ENCODE measurements at regions not wholly inside any gene's neighbourhood (a gene's known extent, or its start where the extent isn't known, plus 50 kb on each side); places are given as distances from the start of the nearest gene placed in this dataset.

- Histone ChIP-seq H3K27ac (ENCODE audit: low read depth in 1 of 2, low read length in 2 of 2) (no peak overlapping the region), H3K4me1 (ENCODE audit: control insufficient read depth in 1 of 2, insufficient read depth in 2 of 2, low read length in 2 of 2) (no peaks in the 10 kb centered on the region), H3K36me3 (replicated peaks in 1 of 2; ENCODE audit: control insufficient read depth in 1 of 2, insufficient read depth in 2 of 2, low read length in 2 of 2) (no peaks in the 10 kb centered on the region), H3K4me2 (replicated peaks; ENCODE audit: extremely low read depth, low read length, poor library complexity, severe bottlenecking) (no peak overlapping the region), H3K27me3 (ENCODE audit: control insufficient read depth in 2 of 2, insufficient read depth in 2 of 2, low read length in 2 of 2) (no peaks in the 10 kb centered on the region), H3K79me2 (ENCODE audit: insufficient read depth, low read length) (no peaks in the 10 kb centered on the region), H4K20me1 (ENCODE audit: insufficient read depth, low read length) (no peaks in the 10 kb centered on the region), H3K9me3 (replicated peaks in 1 of 2; ENCODE audit: control insufficient read depth in 1 of 2, insufficient read depth in 1 of 2, low read length in 2 of 2) (no peaks in the 10 kb centered on the region), H3K9ac (ENCODE audit: insufficient read depth, low read length, poor library complexity, severe bottlenecking) (no peak overlapping the region), H3K4me3 (replicated peaks in 1 of 3; ENCODE audit: low read depth in 2 of 3, low read length in 3 of 3) (no peak overlapping the region), H2AFZ (ENCODE audit: insufficient read depth, low read depth, low read length, poor library complexity, severe bottlenecking) (no peak overlapping the region)
- H3K27ac Mint-ChIP-seq, result no peak overlapping the region
- 88% methylated on average over 4 of the region's 10 CpGs for WGBS (ENCODE audit: insufficient coverage)
- H3K4me3 Mint-ChIP-seq, result no peak overlapping the region
- DNase-seq, result no peak
- peaks cover 5 to 16% (median 15%) of the 10 kb centered on the region in 3 donors for H3K27me3 Mint-ChIP-seq (ENCODE audit: low read depth in 3 of 3)
- H3K9me3 Mint-ChIP-seq, result peaks cover 0 to 2% (median 0%) of the 10 kb centered on the region in 7 donors
- TF ChIP-seq, protein P1, sequence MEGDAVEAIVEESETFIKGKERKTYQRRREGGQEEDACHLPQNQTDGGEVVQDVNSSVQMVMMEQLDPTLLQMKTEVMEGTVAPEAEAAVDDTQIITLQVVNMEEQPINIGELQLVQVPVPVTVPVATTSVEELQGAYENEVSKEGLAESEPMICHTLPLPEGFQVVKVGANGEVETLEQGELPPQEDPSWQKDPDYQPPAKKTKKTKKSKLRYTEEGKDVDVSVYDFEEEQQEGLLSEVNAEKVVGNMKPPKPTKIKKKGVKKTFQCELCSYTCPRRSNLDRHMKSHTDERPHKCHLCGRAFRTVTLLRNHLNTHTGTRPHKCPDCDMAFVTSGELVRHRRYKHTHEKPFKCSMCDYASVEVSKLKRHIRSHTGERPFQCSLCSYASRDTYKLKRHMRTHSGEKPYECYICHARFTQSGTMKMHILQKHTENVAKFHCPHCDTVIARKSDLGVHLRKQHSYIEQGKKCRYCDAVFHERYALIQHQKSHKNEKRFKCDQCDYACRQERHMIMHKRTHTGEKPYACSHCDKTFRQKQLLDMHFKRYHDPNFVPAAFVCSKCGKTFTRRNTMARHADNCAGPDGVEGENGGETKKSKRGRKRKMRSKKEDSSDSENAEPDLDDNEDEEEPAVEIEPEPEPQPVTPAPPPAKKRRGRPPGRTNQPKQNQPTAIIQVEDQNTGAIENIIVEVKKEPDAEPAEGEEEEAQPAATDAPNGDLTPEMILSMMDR (IDR thresholded peaks at IDR 0.05), result no peak
- no peaks in the 10 kb centered on the region for H3K36me3 Mint-ChIP-seq
- no peaks in the 10 kb centered on the region for H3K4me1 Mint-ChIP-seq
- intact Hi-C loops (cut with micrococcal nuclease), result no loop called here
Observed at GRCh38 chr1:5480906-5481305, 511.3 kb downstream of the NPHP4 start.

- 91% methylated on average over 25 of the region's 28 CpGs for WGBS (ENCODE audit: insufficient coverage)
- no peak overlapping the region for H3K9ac ChIP-seq (ENCODE audit: insufficient read depth, low read length, poor library complexity, severe bottlenecking)
- H3K9me3 Mint-ChIP-seq, result no peaks in the 10 kb centered on the region
- no peaks in the 10 kb centered on the region for H3K36me3 Mint-ChIP-seq
- no peaks in the 10 kb centered on the region for H3K4me1 Mint-ChIP-seq
- H3K79me2 ChIP-seq (ENCODE audit: insufficient read depth, low read length), result no peaks in the 10 kb centered on the region
- H3K4me3 ChIP-seq (replicated peaks in 1 of 3; ENCODE audit: low read depth in 2 of 3, low read length in 3 of 3), result no peak overlapping the region
- H3K27ac Mint-ChIP-seq, result peak overlapping the region in 1 of 7 donors; percentile 18
- TF ChIP-seq, protein P1 (IDR thresholded peaks at IDR 0.05), result no peak
- no peak overlapping the region for H3K4me2 ChIP-seq (replicated peaks; ENCODE audit: extremely low read depth, low read length, poor library complexity, severe bottlenecking)
- H2AFZ ChIP-seq (ENCODE audit: insufficient read depth, low read depth, low read length, poor library complexity, severe bottlenecking), result no peak overlapping the region
- H3K36me3 ChIP-seq (replicated peaks in 1 of 2; ENCODE audit: control insufficient read depth in 1 of 2, insufficient read depth in 2 of 2, low read length in 2 of 2), result no peaks in the 10 kb centered on the region
- no peak overlapping the region for H3K4me3 Mint-ChIP-seq
- peaks cover 0 to 16% (median 11%) of the 10 kb centered on the region in 3 donors for H3K27me3 Mint-ChIP-seq (ENCODE audit: low read depth in 3 of 3)
- H4K20me1 ChIP-seq (ENCODE audit: insufficient read depth, low read length), result no peaks in the 10 kb centered on the region
- H3K4me1 ChIP-seq (ENCODE audit: control insufficient read depth in 1 of 2, insufficient read depth in 2 of 2, low read length in 2 of 2), result no peaks in the 10 kb centered on the region
- intact Hi-C loops (cut with micrococcal nuclease), result no loop called here
- DNase-seq, result no peak
- H3K27ac ChIP-seq (ENCODE audit: low read depth in 1 of 2, low read length in 2 of 2), result no peak overlapping the region
- no peaks in the 10 kb centered on the region for H3K9me3 ChIP-seq (replicated peaks in 1 of 2; ENCODE audit: control insufficient read depth in 1 of 2, insufficient read depth in 1 of 2, low read length in 2 of 2)
- H3K27me3 ChIP-seq (ENCODE audit: control insufficient read depth in 2 of 2, insufficient read depth in 2 of 2, low read length in 2 of 2), result no peaks in the 10 kb centered on the region
Observed at GRCh38 chr1:5479876-5480646, 512.2 kb downstream of the NPHP4 start.
